IMR-90 (cell line): ENCODE measurements at regions not wholly inside any gene's neighbourhood (a gene's known extent, or its start where the extent isn't known, plus 50 kb on each side); places are given as distances from the start of the nearest gene placed in this dataset.

Experiments used
- ATAC-seq: fragments of 200-7000 bp; cut with Tn5 transposase; 2 replicates; pipeline ENCODE4 v1.9.1; 2020; ENCODE audit warnings: low read depth, mild to moderate bottlenecking, moderate library complexity
- BruUV-seq: library from RNA; stranded (reverse); fragments of 400-500 nt; replicated peaks from 2 replicates; lab custom pipeline; 2021; lab: Mats Ljungman, UMichigan
- CTCF ChIA-PET: fragments of 300-600 bp; formaldehyde crosslinking; extraction: SDS; loops from one replicate; lab custom pipeline; 2021; ENCODE audit warnings: antibody characterized with exemption; lab: Yijun Ruan, JAX
- POLR2A ChIA-PET: fragments of 300-600 bp; sonication (Branson Sonifier 250); formaldehyde crosslinking; loops from one replicate; lab custom pipeline; 2022; ENCODE audit warnings: antibody characterized with exemption; ENCODE audit not compliant: unreplicated experiment; lab: Charles Lee
- DNase-seq: peaks from one replicate; pipeline ENCODE4 v3.0.0; 2013
- H2AFZ ChIP-seq: replicated peaks from 2 replicates; pipeline ENCODE3; 2013; ENCODE audit warnings: low read length, mild to moderate bottlenecking; ENCODE audit not compliant: poor library complexity
- H2AK5ac ChIP-seq: 2 replicates; pipeline ENCODE4 v1.6.1; 2013; ENCODE audit warnings: low read depth, low read length, inconsistent platforms
- H2AK9ac ChIP-seq: replicated peaks from 2 replicates; pipeline ENCODE3; 2013; ENCODE audit warnings: mild to moderate bottlenecking, low read depth, low read length, moderate library complexity; ENCODE audit not compliant: poor library complexity
- H2BK120ac ChIP-seq: 2 replicates; pipeline ENCODE4 v1.6.1; 2013; ENCODE audit warnings: low read depth, low read length, inconsistent platforms
- H2BK15ac ChIP-seq: 3 replicates; pipeline ENCODE4 v1.6.1; 2013; ENCODE audit warnings: low read depth, low read length, inconsistent platforms
- H2BK20ac ChIP-seq: 2 replicates; pipeline ENCODE4 v1.6.1; 2013; ENCODE audit warnings: low read depth, mild to moderate bottlenecking, inconsistent platforms, low read length, moderate library complexity
- H2BK5ac ChIP-seq: 2 replicates; pipeline ENCODE4 v1.6.1; 2013; ENCODE audit warnings: mild to moderate bottlenecking, low read depth, low read length, inconsistent platforms; ENCODE audit not compliant: poor library complexity, severe bottlenecking
- H3K14ac ChIP-seq: replicated peaks from 2 replicates; pipeline ENCODE4 v1.6.1; 2013; ENCODE audit warnings: low read depth, low read length, inconsistent platforms
- H3K18ac ChIP-seq: 2 replicates; pipeline ENCODE4 v1.6.1; 2013; ENCODE audit warnings: low read depth, low read length, control low read depth
- H3K23ac ChIP-seq: 2 replicates; pipeline ENCODE4 v1.6.1; 2013; ENCODE audit warnings: low read depth, low read length, inconsistent platforms
- H3K27ac ChIP-seq: 2 replicates; pipeline ENCODE4 v1.5.1; 2013; ENCODE audit warnings: mild to moderate bottlenecking, control low read depth, low read length; ENCODE audit not compliant: insufficient read depth
- H3K27me3 ChIP-seq: 2 replicates; pipeline ENCODE4 v1.6.1; 2013; ENCODE audit warnings: low read length; ENCODE audit not compliant: control insufficient read depth, insufficient read depth
- H3K36me3 ChIP-seq: 2 replicates; pipeline ENCODE4 v1.6.1; 2013; ENCODE audit warnings: low read length, mixed read lengths; ENCODE audit not compliant: control insufficient read depth, insufficient read depth
- H3K4ac ChIP-seq: 2 replicates; pipeline ENCODE4 v1.6.1; 2013; ENCODE audit warnings: low read depth, low read length, inconsistent platforms
- H3K4me1 ChIP-seq: 2 replicates; pipeline ENCODE4 v1.6.1; 2013; ENCODE audit warnings: low read length, mixed read lengths; ENCODE audit not compliant: control insufficient read depth, insufficient read depth
- H3K4me2 ChIP-seq: 2 replicates; pipeline ENCODE4 v1.6.1; 2013; ENCODE audit warnings: low read depth, mild to moderate bottlenecking, control low read depth, low read length, moderate library complexity
- H3K4me3 ChIP-seq: 2 replicates; pipeline ENCODE4 v1.5.1; 2013; ENCODE audit warnings: low read depth, mild to moderate bottlenecking, control low read depth, low read length, moderate library complexity; ENCODE audit not compliant: insufficient read depth
- H3K56ac ChIP-seq: 2 replicates; pipeline ENCODE4 v1.6.1; 2013; ENCODE audit warnings: low read length, inconsistent platforms; ENCODE audit not compliant: insufficient read depth; ENCODE audit errors: extremely low read depth
- H3K79me1 ChIP-seq, 2 experiments: 2 replicates each; pipeline ENCODE4 v1.6.1; 2013; ENCODE audit warnings: low read length in 2 of 2, inconsistent platforms in 1 of 2, low read depth in 1 of 2
- H3K9ac ChIP-seq: 2 replicates; pipeline ENCODE4 v1.6.1; 2013; ENCODE audit warnings: low read depth, low read length, control low read depth
- H3K9me1 ChIP-seq: 2 replicates; pipeline ENCODE4 v1.6.1; 2013; ENCODE audit warnings: low read length, inconsistent platforms; ENCODE audit not compliant: insufficient read depth
- H3K9me3 ChIP-seq: 2 replicates; pipeline ENCODE4 v1.6.1; 2013; ENCODE audit warnings: low read length; ENCODE audit not compliant: control insufficient read depth, insufficient read depth
- H4K20me1 ChIP-seq: 2 replicates; pipeline ENCODE4 v1.6.1; 2013; ENCODE audit warnings: low read length, inconsistent platforms; ENCODE audit not compliant: insufficient read depth
- H4K5ac ChIP-seq: 2 replicates; pipeline ENCODE4 v1.6.1; 2013; ENCODE audit warnings: mild to moderate bottlenecking, low read depth, low read length, control low read depth
- H4K8ac ChIP-seq, 2 experiments: 2 replicates each; pipeline ENCODE4 v1.6.1; 2013; ENCODE audit warnings: low read depth in 2 of 2, low read length in 2 of 2, control low read depth in 1 of 2, inconsistent platforms in 1 of 2
- H4K91ac ChIP-seq: 2 replicates; pipeline ENCODE4 v1.6.1; 2013; ENCODE audit warnings: low read depth, low read length, inconsistent platforms; ENCODE audit not compliant: insufficient read depth
- CEBPB ChIP-seq: IDR thresholded peaks from 2 replicates; pipeline ENCODE4 v1.6.1; 2012; ENCODE audit warnings: low read depth, low read length, improper control_type of control experiment
- CHD1 ChIP-seq: IDR thresholded peaks from 2 replicates; pipeline ENCODE4 v1.6.1; 2012; ENCODE audit warnings: low read depth, low read length, improper control_type of control experiment
- ELK1 ChIP-seq: fragments of 150-350 bp; IDR thresholded peaks from 2 replicates; pipeline ENCODE4 v1.6.1; 2016; ENCODE audit warnings: low read depth, mild to moderate bottlenecking, low read length, moderate library complexity, borderline replicate concordance
- FOS ChIP-seq: fragments of 150-350 bp; IDR thresholded peaks from 2 replicates; pipeline ENCODE4 v1.6.1; 2016; ENCODE audit warnings: low read depth, low read length
- MAFK ChIP-seq: IDR thresholded peaks from 2 replicates; pipeline ENCODE4 v1.6.1; 2012; ENCODE audit warnings: low read depth, low read length, improper control_type of control experiment
- MXI1 ChIP-seq: IDR thresholded peaks from 2 replicates; pipeline ENCODE4 v1.6.1; 2012; ENCODE audit warnings: low read depth, mild to moderate bottlenecking, low read length, moderate library complexity, borderline replicate concordance
- NFE2L2 ChIP-seq: fragments of 150-350 bp; IDR thresholded peaks from 2 replicates; pipeline ENCODE4 v1.6.1; 2016; ENCODE audit warnings: low read depth, mild to moderate bottlenecking, low read length
- POLR2A ChIP-seq: IDR thresholded peaks from 2 replicates; pipeline ENCODE4 v1.6.1; 2012; ENCODE audit warnings: mild to moderate bottlenecking, low read depth, low read length
- RAD21 ChIP-seq: IDR thresholded peaks from 2 replicates; pipeline ENCODE4 v1.6.1; 2012; ENCODE audit warnings: low read length, improper control_type of control experiment
- RFX5 ChIP-seq: IDR thresholded peaks from 2 replicates; pipeline ENCODE4 v1.8.0; 2012; ENCODE audit warnings: low read depth, mild to moderate bottlenecking, low read length, moderate library complexity
- SMC3 ChIP-seq: fragments of 150-350 bp; IDR thresholded peaks from 2 replicates; pipeline ENCODE4 v1.6.1; 2016; ENCODE audit warnings: low read depth, mild to moderate bottlenecking, antibody characterized with exemption, low read length, moderate library complexity
- WGBS, 2 experiments: methylation state at CpG; one replicate each; pipeline versions ENCODE4 v1.1.5 to v1.1.7; 2013; ENCODE audit warnings: missing lambda C conversion rate in 2 of 2; ENCODE audit not compliant: insufficient read length in 1 of 2; ENCODE audit errors: extremely low coverage in 2 of 2; 5-methylcytosine and 5-hydroxymethylcytosine counted together
- dilution Hi-C: fragments of 300-500 bp; cut with HindIII; formaldehyde crosslinking; loops from one replicate; pipeline ENCODE4 v1.14.3; 2018; ENCODE audit warnings: low sequenced_read_pairs; ENCODE audit not compliant: unreplicated experiment
- in situ Hi-C: fragments of 300-500 bp; cut with MboI; formaldehyde crosslinking; loops from 3 replicates; pipeline ENCODE4 v1.14.3; 2019; ENCODE audit warnings: low sequenced_read_pairs, inconsistent platforms, mixed read lengths
- intact Hi-C: fragments of 100-400 bp; cut with micrococcal nuclease; formaldehyde crosslinking; loops from 2 replicates; pipeline ENCODE4 v1.10.0; 2022
- TF ChIP-seq, protein P1 (sequence below): fragments of 150-350 bp; IDR thresholded peaks from 2 replicates; pipeline ENCODE4 v1.6.1; 2017; ENCODE audit warnings: mild to moderate bottlenecking, antibody characterized with exemption, low read length, low read depth

GRCh38 chr2:136178941-136179601 lies 61.1 kb upstream of the CXCR4 start:
- Histone ChIP-seq H3K4me3 (no peak overlapping the region), H3K23ac (no peak overlapping the region), H2AK5ac (no peak overlapping the region), H3K4ac (no peak overlapping the region), H3K9ac (no peak overlapping the region), H3K36me3 (no peaks in the 10 kb centered on the region), H3K4me1 (no peaks in the 10 kb centered on the region), H2BK20ac (no peak overlapping the region), H3K14ac (no peak overlapping the region), H3K4me2 (no peak overlapping the region), H4K20me1 (no peaks in the 10 kb centered on the region), H3K18ac (no peak overlapping the region), H3K27ac (no peak overlapping the region), H4K5ac (no peak overlapping the region), H3K79me1 (no peaks in the 10 kb centered on the region), H3K27me3 (no peaks in the 10 kb centered on the region), H2BK15ac (no peak overlapping the region), H3K9me3 (no peaks in the 10 kb centered on the region), H3K56ac (no peak overlapping the region), H2BK5ac (no peak overlapping the region), H4K91ac (no peak overlapping the region), H2AK9ac (no peak overlapping the region), H3K9me1 (no peaks in the 10 kb centered on the region), H2BK120ac (no peak overlapping the region), H4K8ac (no peak overlapping the region), H2AFZ (no peak overlapping the region)
- intact Hi-C loops (no loop called here), dilution Hi-C loops (no loop called here), in situ Hi-C loops (no loop called here)
- ChIA-PET POLR2A (no interaction called here), CTCF (no interaction called here)
- TF ChIP-seq POLR2A, result no peak
- TF ChIP-seq NFE2L2, result no peak
- TF ChIP-seq MAFK, result no peak
- no peak for TF ChIP-seq SMC3
- no peak for TF ChIP-seq ELK1
- no peak for TF ChIP-seq FOS
- TF ChIP-seq MXI1, result no peak
- TF ChIP-seq, protein P1, sequence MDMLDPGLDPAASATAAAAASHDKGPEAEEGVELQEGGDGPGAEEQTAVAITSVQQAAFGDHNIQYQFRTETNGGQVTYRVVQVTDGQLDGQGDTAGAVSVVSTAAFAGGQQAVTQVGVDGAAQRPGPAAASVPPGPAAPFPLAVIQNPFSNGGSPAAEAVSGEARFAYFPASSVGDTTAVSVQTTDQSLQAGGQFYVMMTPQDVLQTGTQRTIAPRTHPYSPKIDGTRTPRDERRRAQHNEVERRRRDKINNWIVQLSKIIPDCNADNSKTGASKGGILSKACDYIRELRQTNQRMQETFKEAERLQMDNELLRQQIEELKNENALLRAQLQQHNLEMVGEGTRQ, result no peak
- TF ChIP-seq CEBPB, result no peak
- TF ChIP-seq RFX5, result no peak
- no peak for TF ChIP-seq RAD21
- no peak for TF ChIP-seq CHD1
- no CpG with 5 or more reads among the region's 3 CpGs for WGBS, 2 experiments
- ATAC-seq (no peak), DNase-seq (no peak)
- no TSS peak for BruUV-seq
